IgD-negative memory B cell (primary cell): ENCODE measurements at regions not wholly inside any gene's neighbourhood (a gene's known extent, or its start where the extent isn't known, plus 50 kb on each side); places are given as distances from the start of the nearest gene placed in this dataset.
"Not testable (repeated sequence)": the region's sequence is repeated elsewhere in the genome, so short reads cannot be mapped to it uniquely, and the experiment has no call there.

Experiments used
- H3K27ac Mint-ChIP-seq, 3 donors: one replicate each; pipeline ENCODE4 v1.8.0; 2020 to 2022; ENCODE audit warnings: mild to moderate bottlenecking in 3 of 3, mixed read lengths in 3 of 3, moderate library complexity in 1 of 3
- H3K27me3 Mint-ChIP-seq: one replicate; pipeline ENCODE4 v1.8.0; 2021; ENCODE audit warnings: mixed read lengths
- H3K36me3 Mint-ChIP-seq: one replicate; pipeline ENCODE4 v1.8.0; 2020; ENCODE audit warnings: mild to moderate bottlenecking, mixed read lengths
- H3K4me1 Mint-ChIP-seq, 3 donors: one replicate each; pipeline ENCODE4 v1.8.0; 2020 to 2022; ENCODE audit warnings: mixed read lengths in 3 of 3, mild to moderate bottlenecking in 1 of 3
- H3K4me3 Mint-ChIP-seq, 4 donors: one replicate each; pipeline ENCODE4 v1.8.0; 2020 to 2022; ENCODE audit warnings: mild to moderate bottlenecking in 4 of 4, mixed read lengths in 4 of 4, moderate library complexity in 3 of 4
- H3K9me3 Mint-ChIP-seq, 3 donors: one replicate each; pipeline ENCODE4 v1.8.0; 2020 to 2021; ENCODE audit warnings: mixed read lengths in 3 of 3, mild to moderate bottlenecking in 1 of 3

GRCh38 chr7:34569975-34570699 lies 87.9 kb upstream of the NPSR1 start:
- peaks cover 2% of the 10 kb centered on the region for H3K36me3 Mint-ChIP-seq
- peaks cover 0 to 8% (median 0%) of the 10 kb centered on the region in 3 donors for H3K9me3 Mint-ChIP-seq
- H3K27ac Mint-ChIP-seq, result no peak overlapping the region
- no peaks in the 10 kb centered on the region for H3K27me3 Mint-ChIP-seq
- H3K4me3 Mint-ChIP-seq, result no peak overlapping the region
- peaks cover 0 to 1% (median 1%) of the 10 kb centered on the region in 3 donors for H3K4me1 Mint-ChIP-seq

GRCh38 chr7:34575006-34575405 lies 83.0 kb upstream of the NPSR1 start:
- Mint-ChIP-seq H3K4me3 (no peak overlapping the region), H3K27ac (no peak overlapping the region), H3K4me1 (no peaks in the 10 kb centered on the region), H3K36me3 (peaks cover 5% of the 10 kb centered on the region), H3K27me3 (no peaks in the 10 kb centered on the region), H3K9me3 (peaks cover 0 to 11% (median 5%) of the 10 kb centered on the region in 3 donors)

- not testable (repeated sequence) for H3K36me3 Mint-ChIP-seq, H3K27ac Mint-ChIP-seq, H3K4me1 Mint-ChIP-seq, H3K27me3 Mint-ChIP-seq, H3K4me3 Mint-ChIP-seq
- H3K9me3 Mint-ChIP-seq, result peaks cover 0 to 18% (median 5%) of the 10 kb centered on the region in 3 donors
Observed at GRCh38 chr7:34577934-34578333, 80.1 kb upstream of the NPSR1 start.

GRCh38 chr7:34581698-34582097 lies 76.3 kb upstream of the NPSR1 start:
- H3K4me1 Mint-ChIP-seq, H3K4me3 Mint-ChIP-seq, H3K27ac Mint-ChIP-seq, H3K27me3 Mint-ChIP-seq, H3K36me3 Mint-ChIP-seq: not testable (repeated sequence)
- H3K9me3 Mint-ChIP-seq, result peaks cover 0 to 14% (median 4%) of the 10 kb centered on the region in 3 donors

- H3K27ac Mint-ChIP-seq, result no peak overlapping the region
- H3K36me3 Mint-ChIP-seq, result no peaks in the 10 kb centered on the region
- no peaks in the 10 kb centered on the region for H3K4me1 Mint-ChIP-seq
- no peak overlapping the region for H3K4me3 Mint-ChIP-seq
- no peaks in the 10 kb centered on the region for H3K27me3 Mint-ChIP-seq
- H3K9me3 Mint-ChIP-seq, result peaks cover 0 to 7% (median 3%) of the 10 kb centered on the region in 3 donors
Observed at GRCh38 chr7:34584526-34584925, 73.5 kb upstream of the NPSR1 start.

DNA sequence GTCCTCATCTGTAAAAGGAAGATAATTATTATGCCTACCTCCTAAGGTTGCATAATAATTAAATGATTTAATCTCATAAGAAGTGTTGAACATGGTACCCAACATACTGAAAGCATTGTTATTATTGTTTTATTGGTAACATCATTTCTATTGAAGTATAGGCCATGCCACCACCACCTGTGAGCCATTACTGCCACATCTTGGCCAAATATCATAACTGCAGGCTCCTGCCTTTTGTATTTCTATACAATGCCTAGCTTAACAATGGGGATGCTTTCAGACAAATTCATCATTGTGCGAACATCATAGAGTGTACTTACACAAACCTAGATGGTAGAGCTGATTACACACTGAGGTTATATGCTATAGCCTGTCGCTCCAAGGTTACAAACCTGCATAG lies 61.1 kb upstream of the NPSR1 start:
- Mint-ChIP-seq H3K36me3 (no peaks in the 10 kb centered on the region), H3K9me3 (peaks cover 0 to 1% (median 0%) of the 10 kb centered on the region in 3 donors), H3K27ac (no peak overlapping the region), H3K4me3 (no peak overlapping the region), H3K27me3 (no peaks in the 10 kb centered on the region), H3K4me1 (no peaks in the 10 kb centered on the region)

DNA sequence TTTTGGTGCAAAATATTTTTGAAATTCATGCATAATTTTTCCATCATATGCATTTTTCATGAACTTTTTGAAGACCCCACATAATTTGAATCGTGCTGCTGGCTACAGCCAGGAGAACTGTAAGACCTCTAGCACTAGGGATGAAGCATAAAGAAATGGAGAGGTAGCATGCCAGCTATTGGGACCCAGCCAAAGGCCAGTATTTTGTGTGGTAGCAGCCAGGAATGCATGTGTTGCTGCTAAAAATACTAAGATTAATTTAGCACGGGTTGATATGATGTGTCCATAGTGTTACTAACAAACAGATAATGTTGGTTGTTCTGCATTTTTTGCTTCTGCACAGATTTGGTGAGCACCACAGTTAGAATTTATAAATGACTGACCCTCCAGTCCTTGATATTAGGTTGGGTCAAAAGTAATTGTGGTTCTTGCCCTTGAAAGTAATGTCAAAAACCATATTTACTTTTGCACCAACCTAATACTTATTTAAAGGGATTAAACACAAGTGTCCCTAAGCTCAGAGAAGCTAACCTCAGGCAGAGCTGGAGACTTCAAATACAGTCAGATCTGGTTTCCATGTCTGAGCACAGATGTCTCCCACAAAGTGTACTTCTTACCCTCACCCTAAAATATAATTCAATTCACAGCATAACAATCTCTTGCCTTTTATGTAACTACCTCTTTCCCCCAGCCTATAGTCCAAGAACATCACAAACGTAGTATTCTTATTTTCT lies 54.1 kb upstream of the NPSR1 start:
- Mint-ChIP-seq H3K4me3 (no peak overlapping the region), H3K9me3 (peaks cover 0 to 5% (median 3%) of the 10 kb centered on the region in 3 donors), H3K4me1 (no peaks in the 10 kb centered on the region), H3K27ac (no peak overlapping the region), H3K36me3 (no peaks in the 10 kb centered on the region), H3K27me3 (no peaks in the 10 kb centered on the region)
